GM13976 (cell line): ENCODE measurements at regions not wholly inside any gene's neighbourhood (a gene's known extent, or its start where the extent isn't known, plus 50 kb on each side); places are given as distances from the start of the nearest gene placed in this dataset.
"Not testable (repeated sequence)": the region's sequence is repeated elsewhere in the genome, so short reads cannot be mapped to it uniquely, and the experiment has no call there.

Experiments used
- DNase-seq: peaks from one replicate; pipeline ENCODE4 v3.0.0; 2012; ENCODE audit warnings: low spot score
- in situ Hi-C: fragments of 300-500 bp; cut with MboI; formaldehyde crosslinking; loops from one replicate; pipeline ENCODE4 v1.12.0; 2022; ENCODE audit warnings: low sequenced_read_pairs, mixed read lengths, inconsistent platforms; ENCODE audit not compliant: unreplicated experiment
- TF ChIP-seq, protein P1 (sequence below): IDR thresholded peaks from 2 replicates; pipeline ENCODE4 v1.5.1; 2012; ENCODE audit warnings: borderline replicate concordance, mild to moderate bottlenecking; ENCODE audit not compliant: insufficient read depth; ENCODE audit errors: extremely low read depth, missing control alignments, control extremely low read depth

DNA sequence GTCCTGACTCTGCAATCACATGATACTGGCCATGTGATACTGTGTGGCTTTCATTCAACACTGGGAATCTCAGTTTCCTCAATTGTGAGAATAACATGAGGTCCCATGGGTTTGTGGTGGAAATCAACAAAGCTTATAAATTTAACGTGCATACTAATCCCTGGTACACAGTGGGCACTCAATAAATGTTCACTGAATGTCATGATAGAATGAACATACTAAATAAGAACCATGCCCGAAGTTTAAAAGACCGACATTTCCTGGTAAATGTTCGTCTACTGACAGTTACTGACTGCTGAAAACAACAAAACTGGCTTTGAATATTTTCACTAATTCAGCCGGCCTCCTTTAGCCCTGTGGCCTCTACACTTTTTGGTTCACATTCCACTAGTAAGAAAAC, 62.3 kb upstream of the CCT8L2 start:
- TF ChIP-seq, protein P1, sequence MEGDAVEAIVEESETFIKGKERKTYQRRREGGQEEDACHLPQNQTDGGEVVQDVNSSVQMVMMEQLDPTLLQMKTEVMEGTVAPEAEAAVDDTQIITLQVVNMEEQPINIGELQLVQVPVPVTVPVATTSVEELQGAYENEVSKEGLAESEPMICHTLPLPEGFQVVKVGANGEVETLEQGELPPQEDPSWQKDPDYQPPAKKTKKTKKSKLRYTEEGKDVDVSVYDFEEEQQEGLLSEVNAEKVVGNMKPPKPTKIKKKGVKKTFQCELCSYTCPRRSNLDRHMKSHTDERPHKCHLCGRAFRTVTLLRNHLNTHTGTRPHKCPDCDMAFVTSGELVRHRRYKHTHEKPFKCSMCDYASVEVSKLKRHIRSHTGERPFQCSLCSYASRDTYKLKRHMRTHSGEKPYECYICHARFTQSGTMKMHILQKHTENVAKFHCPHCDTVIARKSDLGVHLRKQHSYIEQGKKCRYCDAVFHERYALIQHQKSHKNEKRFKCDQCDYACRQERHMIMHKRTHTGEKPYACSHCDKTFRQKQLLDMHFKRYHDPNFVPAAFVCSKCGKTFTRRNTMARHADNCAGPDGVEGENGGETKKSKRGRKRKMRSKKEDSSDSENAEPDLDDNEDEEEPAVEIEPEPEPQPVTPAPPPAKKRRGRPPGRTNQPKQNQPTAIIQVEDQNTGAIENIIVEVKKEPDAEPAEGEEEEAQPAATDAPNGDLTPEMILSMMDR, result no peak
- DNase-seq, result no peak
- in situ Hi-C loops, result no loop called here

DNA sequence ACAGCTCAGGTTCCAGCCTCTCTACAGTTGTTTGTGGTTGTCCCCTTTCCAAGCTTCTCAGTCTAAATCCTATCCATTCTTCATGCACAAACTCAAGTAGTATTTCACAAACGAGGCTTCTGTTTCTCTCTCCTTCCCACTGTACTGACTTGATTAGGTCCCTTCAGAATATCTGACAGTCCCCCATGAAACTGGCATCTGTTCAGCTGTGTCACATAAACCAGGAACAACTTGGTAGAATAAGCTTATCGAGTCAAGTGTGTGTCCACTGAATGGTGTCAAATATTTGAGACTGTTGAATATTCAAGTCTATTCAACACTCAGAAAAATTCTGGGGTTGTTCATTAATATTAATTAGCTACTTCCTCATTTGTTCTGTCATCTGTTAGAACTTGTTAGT, 61.7 kb upstream of the CCT8L2 start:
- DNase-seq, in situ Hi-C loops: not testable (repeated sequence)

DNA sequence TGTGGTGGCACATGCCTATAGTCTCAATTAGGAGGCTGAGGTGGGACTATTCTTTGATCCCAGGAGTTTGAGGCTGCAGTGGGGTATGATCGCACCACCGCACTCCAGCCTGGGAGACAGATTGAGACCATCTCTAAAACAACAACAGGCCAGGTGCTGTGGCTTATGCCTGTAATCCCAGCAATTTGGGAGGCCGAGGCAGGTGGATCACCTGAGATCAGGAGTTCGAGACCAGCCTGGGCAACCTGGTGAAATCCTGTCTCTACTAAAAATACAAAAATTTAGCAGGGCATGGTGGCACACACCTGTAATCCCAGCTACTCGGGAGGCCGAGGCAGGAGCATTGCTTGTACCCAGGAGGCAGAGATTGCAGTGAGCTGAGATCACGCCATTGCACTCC, 60.6 kb upstream of the CCT8L2 start:
- in situ Hi-C loops, result not testable (repeated sequence)

DNA sequence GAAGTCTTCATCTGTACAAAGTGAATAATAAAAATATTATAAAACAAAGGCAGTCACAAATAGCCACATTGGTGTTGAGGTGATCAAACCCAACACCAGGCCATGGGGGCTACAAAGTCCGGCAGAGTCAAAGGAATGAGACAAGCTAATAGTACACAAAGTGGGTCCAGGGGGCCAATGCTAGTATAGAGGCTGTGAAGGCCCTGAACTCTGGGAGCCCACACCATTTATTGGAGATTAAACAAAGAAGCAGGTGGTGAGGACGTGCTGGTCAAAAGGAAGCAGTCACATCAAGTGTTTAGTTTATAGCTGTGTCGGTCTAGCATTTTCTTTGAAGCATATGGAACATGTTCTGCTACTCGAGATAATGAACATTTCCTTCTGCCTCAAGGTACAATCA, 58.6 kb upstream of the CCT8L2 start:
- in situ Hi-C loops, result no loop called here
- TF ChIP-seq, protein P1, result no peak
- DNase-seq, result no peak

More for the DNA sequence above, 60.6 kb upstream of the CCT8L2 start:
- not testable (repeated sequence) for DNase-seq
